Skin of body (tissue), 1 donor: ENCODE measurements at regions not wholly inside any gene's neighbourhood (a gene's known extent, or its start where the extent isn't known, plus 50 kb on each side); places are given as distances from the start of the nearest gene placed in this dataset.
"Not testable (repeated sequence)": the region's sequence is repeated elsewhere in the genome, so short reads cannot be mapped to it uniquely, and the experiment has no call there.

Source experiments
- DNase-seq: peaks from one replicate; lab custom pipeline; 2025; lab: John Stamatoyannopoulos, UW

DNA sequence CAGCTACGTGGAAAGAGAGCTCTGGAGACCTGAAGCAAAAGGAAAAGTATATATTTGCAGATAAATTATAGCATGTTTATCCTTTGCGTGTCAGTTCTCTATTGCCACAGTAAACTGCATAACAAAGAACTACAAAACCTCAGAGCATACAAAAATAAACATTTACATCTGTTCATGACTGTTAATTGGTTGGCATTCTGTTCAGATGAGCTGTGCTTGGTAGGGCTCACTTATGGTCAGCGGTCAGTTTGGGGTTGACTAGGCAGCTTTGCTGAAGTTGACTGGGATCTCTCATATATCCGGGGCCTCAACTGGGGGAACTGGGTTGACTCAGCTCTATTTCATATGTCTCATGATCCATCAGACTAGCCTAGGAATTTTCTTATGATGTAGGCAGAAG, 257.7 kb downstream of the TLE1 start:
- DNase-seq, result no peak

DNA sequence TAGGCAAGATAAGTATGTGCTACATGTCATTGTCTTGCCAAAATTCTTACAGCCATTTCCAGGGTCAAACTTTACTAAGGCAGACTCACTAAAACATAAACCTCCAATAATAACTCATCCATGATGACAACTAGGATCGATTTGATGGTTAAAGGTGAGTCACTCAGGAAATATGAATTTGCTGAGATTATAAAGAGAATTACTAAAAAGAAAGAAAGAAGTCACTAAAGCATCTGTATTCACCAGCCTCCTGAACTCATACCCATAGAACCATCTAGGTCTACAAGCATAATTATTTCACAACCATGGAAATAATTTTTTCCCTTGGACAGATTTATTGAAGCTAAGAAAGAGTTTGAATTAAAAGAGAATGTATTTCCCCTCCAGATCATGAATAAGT, 258.6 kb downstream of the TLE1 start:
- no peak for DNase-seq

DNA sequence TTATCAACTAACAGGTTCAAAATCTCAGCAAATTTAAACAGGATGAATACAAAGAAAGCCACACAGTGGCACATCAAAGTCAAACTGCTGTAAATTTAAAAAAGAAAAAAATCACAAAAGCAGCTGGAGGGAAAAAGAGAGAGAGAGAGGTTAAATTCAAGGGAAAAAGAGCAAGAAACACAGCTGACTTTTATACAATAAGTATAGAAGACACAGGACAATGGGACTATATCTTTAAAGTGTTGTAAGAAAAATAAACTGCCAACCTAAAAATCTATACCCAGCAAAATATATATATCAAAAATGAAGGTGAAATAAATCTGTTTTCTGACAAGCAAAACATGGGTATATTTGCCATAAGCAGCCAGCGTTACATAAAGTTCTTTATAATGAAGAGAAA, 261.5 kb downstream of the TLE1 start:
- no peak for DNase-seq

DNA sequence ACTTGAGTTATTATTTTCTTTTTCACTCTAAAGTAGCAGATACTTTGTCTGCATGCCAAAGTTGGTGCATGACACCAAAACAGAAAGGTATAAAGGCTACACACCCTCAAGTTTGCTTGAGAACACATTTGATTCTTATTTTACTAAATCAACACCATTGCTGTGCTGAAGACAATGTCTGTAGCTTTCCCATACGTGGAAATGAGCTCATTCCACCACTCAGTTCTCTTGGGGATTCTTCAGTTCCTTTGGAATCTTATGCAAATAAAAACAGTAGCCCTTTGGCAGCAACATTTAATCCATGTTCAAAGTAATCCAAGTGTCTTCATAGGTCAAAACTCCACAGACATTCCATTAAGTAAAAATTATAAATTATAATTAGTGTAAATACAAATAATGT, 264.9 kb downstream of the TLE1 start:
- DNase-seq, result no peak

DNA sequence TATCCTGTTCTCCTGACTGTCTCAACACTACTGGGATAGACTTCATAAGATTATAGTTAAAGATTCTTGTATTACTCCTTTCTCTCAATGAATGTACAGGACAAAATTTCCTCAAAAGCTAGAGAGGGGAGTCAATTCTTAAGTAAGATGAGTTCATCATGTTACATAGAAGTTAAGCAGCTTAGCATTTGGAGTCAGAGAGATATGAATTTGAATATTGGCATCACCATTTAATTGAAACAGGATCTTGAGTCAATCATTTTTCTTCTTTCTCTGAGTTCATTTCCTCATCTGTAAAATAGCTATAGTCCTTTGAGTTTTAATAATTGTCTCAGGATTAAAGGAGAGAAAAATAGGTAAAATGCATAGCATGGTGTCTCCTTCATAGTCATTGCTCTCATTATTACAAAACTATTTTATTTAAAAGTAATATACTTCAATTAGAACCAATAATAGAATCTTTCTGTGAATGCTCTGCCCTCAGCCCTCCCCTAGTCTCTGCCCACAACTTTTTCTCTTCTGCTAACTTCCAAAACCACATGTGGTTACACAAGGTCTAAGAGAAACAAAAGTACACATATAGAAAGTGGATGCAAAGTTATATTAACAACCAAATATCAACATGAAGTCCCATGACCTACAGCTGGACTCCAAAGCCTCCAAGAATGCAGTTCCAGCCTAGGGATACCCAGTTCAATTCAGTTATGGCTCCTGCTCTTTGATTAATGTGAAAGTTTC, 265.6 kb downstream of the TLE1 start:
- DNase-seq, result no peak

DNA sequence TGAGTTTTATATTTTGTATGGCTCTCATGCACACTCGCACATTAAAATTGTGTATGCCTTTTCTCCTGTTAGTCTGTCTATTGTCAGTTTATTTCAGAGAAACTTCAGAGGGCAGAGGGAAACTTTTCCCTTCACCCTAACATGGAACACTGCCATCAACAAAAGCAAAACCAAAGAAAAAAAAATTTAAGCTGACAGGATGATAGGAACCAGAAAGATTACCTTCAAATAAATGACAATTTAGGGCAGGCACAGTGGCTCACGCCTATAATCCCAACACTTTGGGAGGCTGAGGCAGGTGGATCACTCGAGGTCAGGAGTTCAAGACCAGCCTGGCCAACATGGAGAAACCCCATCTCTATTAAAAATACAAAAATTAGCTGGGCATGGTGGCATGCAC, 268.3 kb downstream of the TLE1 start:
- DNase-seq, result not testable (repeated sequence)

DNA sequence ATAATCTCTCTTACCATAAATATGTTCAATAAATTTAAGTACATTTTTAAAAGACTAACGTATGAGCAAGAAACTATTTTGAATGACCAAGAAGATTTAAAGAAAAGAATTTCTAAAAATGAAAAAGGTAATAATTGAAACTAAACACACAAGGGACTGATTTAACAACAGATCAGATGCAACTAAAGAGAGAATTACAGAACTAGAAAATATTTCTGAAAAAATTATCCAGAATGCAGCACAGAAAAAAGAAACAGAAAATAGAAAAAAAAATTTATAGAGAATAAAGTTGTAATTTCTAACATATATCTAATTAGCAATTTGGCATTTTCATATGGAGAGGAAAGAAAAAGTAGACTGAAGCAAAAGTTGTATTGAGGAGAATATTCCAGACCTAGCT, 269.3 kb downstream of the TLE1 start:
- no peak for DNase-seq

DNA sequence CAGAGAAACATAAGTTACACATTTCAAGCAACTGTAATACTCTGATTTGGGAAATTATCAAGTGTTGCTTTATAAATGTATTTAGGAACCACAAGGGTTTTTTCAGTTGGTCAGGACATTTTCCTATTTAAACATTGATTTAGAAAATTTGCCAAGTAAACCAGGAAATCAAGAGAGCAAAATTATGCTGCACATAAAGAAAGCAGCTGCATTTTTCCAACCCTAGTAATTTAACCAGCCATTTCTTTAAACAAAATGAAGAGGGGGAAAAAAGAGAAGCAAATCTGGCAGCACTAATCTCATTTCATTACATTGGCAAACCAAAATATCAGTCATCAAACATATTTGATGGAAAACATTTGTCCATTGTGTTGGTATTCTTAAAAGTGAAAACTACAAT, 271.4 kb downstream of the TLE1 start:
- DNase-seq, result no peak

DNA sequence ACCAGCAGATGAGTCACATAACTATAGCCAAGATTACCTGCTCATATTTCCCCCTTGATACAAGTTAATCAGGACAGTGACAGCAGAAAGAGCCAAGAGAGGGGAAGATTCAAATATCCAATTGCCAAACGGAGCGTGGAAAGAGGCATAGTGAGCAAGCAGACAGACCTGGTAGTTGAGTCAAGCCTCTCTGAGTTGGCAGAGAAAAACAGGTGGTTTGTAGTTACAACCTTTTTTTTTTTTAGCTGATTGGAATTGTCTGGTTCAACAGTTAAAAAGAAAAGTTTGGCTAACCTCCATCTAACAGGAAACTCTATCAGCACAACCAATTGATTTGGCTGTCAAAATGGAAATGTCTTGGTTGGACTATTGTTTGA, 272.1 kb downstream of the TLE1 start:
- DNase-seq, result no peak

DNA sequence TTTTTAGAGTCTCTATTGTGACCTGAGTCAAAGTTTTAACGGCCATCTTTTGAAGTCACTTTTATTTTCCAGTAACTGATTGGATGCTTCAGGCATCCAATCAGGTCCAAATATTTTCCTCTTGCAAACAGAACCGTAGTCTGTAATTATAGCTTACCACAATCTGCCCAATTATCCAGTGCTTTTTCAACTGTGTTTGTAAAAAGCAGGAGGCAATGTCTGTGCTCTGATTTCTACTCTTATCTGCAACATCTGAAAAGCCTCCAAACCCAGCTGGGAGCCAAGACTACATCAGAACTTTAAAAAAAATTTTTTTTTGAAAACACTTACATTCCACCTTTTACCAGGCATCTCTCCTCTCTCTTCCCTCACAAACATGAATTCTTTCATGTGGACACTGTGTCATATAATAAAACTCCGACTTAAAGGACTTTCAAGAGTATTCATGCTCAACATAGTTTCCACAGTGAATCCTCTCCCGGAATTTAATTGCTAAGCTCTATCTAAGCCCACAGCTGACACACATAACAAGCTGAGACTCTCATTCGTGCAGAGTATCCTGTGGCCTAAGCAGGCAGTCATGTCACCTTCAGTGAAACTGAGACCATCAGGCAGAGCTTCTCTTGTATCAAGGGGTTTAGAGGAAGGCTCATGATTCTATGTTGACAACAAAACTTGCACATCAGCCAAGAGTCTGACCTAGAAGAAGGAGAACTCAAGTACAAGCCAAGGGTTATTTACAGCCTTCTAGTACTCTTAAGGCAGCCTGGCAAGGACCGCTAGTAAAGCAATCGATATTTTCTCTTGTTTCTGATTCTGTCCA, 272.7 kb downstream of the TLE1 start:
- peak; percentile 37 for DNase-seq

DNA sequence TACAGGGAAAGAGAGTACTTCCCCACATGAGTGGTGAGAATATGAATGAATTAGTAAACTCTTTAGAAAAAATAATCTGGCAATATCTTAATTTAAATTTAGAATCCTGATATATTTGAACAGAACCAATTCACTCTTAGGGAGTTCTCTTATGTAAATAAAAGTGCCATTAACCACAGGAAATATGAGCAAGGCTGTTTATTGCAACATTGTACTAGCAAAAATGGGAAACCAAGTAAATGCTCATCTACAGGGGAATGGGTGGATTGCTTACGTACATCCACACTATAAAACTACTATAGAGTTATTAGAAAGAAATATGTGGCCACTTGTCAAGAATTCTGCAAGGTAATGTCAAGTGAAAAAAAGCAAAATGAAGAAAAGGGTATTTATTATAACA, 274.5 kb downstream of the TLE1 start:
- DNase-seq, result no peak

DNA sequence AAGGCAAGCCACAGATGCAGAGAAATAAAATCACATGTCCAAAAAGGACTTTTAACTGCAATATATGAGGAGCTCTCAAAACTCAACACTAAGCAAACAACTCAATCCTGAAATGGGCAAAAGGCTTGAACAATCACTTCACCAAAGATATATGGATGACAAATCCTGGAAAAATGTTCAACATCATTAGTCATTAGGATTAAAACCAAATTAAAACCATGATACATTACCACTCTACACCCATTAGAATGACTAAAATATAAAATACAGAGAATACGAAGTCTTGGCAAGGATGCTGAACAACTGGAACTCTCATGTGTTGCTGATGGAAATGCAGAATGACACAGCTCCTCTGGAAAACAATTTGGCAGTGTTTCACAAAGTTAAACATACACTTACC, 277.4 kb downstream of the TLE1 start:
- DNase-seq, result no peak

DNA sequence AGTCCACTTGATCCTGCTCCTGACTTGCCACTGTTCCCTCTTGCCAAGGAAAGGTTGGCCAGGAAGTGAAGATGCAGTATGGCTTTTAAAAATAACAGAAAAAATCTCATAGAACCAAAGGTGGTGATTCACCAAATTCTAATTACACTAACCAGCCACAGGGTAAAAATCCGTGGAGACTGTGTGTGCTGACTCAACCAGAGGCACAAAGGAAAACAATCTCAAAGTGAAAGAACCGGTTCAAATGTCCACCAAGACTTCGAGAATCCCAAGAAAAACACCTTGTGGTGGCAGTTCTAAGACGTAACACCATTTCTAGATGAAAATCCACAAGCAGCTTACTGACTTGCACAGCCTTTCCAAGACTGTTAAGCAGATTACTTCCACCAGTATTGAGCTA, 279.1 kb downstream of the TLE1 start:
- DNase-seq, result no peak

DNA sequence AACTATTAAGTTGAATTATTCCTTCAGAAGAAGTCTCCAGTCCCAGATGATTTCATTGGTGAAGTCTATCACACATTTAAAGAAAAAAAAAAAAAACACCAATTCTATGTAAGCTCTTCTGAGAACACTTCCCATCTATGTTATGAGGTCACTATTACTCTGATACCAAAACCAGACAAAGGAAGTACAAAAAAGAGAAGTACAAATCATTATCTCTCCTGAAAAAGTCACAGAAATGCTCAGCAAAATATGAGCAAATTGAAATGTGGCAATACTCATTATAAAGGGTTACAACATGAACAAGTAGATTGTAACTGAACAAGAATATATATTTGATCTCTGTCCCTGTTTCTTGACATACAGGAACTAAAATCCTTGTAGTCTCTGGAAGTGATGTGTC, 280.4 kb downstream of the TLE1 start:
- no peak for DNase-seq

DNA sequence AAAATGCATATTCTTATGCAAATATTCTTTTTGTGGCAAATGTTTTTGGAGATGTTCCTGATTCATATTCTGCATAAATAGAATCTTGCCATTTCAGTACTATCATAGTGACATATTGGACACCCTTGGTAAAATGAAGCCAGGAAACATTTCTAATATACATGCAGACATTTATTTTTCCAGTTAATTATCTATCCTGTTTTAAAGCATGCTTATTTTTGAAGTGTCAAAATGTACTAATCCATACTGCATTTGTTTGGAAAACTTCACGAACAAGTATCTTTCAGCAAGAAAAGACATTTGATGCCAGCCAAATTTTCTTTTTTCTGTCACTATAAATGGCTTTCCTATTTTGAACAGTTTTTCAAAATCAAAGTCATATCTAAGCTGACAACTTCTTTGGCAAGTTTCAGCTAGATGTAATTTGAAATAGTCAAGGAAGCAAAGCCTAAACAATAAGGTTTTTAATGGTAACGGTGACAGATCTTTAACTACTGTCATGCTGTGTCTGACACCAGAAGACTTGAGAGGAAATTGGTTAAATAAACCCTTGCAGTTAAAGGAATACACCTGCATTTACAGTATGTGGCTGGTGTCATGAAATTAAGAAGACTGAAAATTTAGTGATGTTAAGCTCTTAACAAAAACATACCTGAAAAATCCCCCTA, 284.3 kb downstream of the TLE1 start:
- DNase-seq, result no peak

DNA sequence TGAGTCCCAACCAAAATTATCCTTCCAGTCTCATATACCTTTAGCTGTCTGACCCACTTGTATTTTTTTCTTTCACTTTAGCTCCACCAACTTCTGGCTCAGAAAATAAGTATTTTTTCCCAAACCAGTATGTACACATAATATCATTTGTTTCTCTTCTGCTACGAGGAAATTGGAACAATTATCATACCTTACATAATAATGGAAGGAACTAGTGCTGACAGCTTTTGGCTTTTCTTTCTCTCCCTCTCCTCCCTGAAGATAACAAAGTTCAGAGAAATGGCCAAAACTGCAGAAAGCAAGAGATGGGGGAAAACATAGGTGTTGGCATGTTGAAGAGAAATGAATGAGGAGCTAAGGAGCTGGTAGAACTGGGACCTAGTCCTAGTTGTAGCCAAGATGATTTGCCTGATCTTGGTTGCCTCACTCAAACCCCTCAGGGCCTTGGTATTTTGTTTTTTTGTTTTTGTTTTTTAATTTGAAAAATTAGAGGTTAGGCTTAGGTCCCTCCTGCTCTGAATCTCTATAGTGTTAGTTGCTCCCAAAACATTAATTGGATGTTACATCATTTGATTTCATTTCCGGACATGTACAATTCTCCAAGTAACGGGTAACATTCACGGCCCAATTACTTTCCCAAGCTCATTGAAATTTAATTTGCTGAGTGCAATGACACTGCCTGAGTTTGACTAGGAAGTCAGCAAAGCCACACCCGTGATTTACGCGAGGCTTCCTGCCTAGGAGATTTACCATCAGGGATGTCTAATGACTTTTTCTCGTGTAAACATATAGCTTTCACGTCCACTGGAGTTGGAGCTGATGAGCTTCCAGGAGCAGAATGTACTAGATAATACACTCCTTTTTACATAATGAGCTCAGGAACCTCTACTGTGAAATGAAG, 291.6 kb downstream of the TLE1 start:
- peak; percentile 32 for DNase-seq

DNA sequence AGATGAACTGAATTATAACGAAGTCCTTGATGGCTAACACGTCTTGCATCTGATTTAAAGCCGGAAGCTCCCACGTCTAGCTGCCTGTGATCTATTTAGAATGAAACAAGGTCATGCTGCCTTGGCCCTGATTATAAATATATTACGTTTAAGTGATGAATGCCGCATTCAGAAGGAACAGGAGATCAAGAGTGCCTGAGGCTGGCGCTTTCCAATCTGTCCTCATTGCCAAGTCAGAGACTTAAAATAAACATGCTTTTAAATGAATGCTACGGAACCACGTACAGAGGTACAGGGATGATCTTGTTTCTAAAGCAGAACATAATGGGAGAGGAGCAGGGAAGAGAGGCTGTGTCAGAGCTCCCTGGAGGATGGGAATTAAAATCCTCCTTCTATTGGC, 292.8 kb downstream of the TLE1 start:
- no peak for DNase-seq

DNA sequence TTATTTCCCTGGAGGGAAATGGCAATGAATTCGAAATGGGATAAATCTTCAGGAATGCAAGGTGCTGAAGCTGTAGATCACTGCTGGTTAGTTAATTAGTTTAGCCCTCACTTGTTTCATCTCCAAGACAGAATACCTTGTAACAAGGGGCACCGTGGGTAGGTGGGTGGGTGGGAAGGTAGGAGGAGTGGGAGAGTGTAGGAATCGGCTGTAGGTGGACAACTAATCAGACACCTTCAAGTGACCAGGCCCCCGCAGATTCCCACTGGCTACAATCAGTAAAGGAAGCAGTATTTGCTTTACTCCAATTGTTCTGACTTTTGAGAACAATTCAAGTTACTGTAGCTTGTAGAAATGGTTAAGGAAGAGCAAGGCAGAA, 293.7 kb downstream of the TLE1 start:
- DNase-seq, result no peak

DNA sequence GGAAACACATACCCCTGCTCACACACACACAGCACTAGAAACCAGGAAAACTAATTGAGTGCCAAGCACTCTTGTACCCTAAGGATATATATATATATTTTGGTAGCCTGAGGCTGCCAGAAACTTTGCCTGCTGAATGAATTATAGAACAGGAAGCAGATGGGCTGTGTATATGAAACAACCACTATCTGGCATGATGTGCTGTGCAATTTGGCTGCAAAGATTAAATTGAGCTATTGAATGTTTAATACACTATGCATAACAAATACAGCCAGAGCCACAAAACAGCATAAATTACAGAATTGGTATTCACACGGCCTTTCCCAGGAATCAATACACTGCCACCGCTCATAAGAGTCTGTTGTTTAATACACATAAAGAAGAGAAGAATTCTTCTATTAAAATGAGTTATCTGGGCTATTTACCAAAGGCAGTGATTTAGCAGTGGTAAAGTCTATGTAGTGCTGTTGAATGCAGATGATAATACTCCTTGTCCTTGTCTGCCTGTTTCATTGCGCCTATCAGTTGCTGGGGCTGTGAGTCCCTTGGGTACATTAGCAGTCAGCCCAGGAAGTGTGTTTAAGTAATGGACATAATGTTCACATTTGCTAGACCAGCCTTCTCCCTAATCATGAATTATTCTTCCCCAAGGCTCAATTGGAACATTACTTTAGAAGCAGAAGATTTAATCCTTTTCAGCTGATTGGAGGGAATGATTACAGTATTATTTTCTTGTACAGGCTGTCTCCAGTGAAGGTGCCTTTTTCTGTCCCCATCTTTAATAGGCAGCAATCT, 294.3 kb downstream of the TLE1 start:
- peak; percentile 87 for DNase-seq

DNA sequence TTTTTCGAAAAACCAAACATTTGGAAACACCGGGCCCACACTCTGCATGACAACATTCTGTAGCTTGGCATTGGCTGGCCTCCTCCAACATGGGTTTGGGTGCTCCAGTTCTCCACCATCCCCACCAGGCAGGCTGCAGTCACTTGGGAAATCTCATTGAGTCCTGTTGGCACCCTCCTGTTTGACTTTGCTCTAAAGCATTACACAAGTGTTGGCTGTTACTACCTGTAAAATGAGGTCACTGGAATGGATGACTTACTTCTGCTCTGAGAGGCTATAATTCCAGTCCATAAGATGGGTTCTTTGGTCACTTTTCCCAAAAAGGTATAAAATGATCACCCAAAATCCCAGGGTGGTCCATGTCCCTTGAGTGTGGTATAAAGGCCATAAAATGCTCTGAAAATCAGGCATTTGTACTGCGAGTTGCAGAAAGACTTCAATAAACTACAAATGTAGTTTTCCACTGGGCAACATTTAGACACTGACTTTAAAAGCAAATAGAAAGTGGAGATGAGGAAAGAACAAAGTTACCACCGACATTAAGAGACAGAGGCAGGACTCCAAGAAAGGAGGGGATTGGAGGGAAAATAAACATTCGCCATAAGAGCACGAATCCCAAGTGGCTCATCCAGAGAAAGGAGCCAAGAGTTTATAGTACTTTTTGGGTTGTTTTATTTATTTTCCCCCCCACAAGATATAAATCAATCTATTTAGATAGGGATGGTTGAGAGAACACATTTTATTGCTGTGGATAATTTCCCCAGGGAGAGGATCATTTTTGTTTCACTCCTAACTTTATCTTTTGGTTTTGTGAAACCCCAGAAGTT, 295.1 kb downstream of the TLE1 start:
- DNase-seq, result peak; percentile 87
